GM18498 (cell line): ENCODE measurements at regions not wholly inside any gene's neighbourhood (a gene's known extent, or its start where the extent isn't known, plus 50 kb on each side); places are given as distances from the start of the nearest gene placed in this dataset.
"Not testable (repeated sequence)": the region's sequence is repeated elsewhere in the genome, so short reads cannot be mapped to it uniquely, and the experiment has no call there.

Experiments
- ATAC-seq: cut with Tn5 transposase; IDR thresholded peaks from one replicate; pipeline ENCODE4 v1.9.1; 2021; ENCODE audit warnings: mild to moderate bottlenecking, moderate library complexity; ENCODE audit not compliant: unreplicated experiment

- no peak for ATAC-seq
These were observed 106.0 kb downstream of the MEX3B start for GRCh38 chr15:81939604-81940440.

- no peak for ATAC-seq
These were observed 108.6 kb downstream of the MEX3B start for GRCh38 chr15:81937189-81937588.

GRCh38 chr15:81930582-81931369, 115.0 kb downstream of the MEX3B start:
- no peak for ATAC-seq

GRCh38 chr15:81929557-81929956, 116.3 kb downstream of the MEX3B start:
- no peak for ATAC-seq

DNA sequence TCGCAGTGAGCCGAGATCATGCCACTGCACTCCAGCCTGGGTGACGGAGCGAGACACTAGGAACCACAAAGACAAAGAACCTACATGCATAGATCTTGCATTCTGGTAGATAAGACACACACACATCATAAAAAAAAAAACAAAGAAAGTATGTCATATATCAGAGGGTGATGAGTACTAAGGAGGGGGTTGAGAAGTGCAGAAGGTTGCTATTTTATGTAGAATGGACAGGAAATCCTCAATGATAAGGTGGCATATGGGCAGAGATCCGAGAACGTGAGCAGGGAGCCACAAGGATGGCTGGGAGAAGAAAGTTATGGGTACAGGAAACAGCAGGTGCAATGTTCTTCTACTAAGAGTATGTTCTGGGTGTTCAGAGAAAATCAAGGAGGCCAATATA, 118.8 kb downstream of the MEX3B start:
- no peak for ATAC-seq

DNA sequence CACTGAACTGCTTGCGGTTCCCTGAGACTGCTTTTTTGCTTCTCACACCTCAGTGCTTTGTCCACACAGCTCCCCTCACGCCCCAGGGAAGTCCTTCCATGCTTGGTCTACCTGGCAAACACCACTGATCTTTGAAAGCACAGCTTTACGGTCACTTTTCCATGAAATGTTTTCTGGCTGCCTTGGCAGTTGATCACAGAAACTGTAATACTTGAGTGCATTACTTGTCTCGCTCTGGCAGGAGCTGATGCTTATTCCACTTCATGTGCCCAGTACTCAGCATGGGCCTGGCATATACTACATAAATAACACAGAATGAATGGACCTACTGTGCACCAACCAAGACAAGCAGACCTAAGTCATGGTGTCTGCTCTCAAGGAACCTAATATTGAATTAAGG, 121.1 kb downstream of the MEX3B start:
- no peak for ATAC-seq

DNA sequence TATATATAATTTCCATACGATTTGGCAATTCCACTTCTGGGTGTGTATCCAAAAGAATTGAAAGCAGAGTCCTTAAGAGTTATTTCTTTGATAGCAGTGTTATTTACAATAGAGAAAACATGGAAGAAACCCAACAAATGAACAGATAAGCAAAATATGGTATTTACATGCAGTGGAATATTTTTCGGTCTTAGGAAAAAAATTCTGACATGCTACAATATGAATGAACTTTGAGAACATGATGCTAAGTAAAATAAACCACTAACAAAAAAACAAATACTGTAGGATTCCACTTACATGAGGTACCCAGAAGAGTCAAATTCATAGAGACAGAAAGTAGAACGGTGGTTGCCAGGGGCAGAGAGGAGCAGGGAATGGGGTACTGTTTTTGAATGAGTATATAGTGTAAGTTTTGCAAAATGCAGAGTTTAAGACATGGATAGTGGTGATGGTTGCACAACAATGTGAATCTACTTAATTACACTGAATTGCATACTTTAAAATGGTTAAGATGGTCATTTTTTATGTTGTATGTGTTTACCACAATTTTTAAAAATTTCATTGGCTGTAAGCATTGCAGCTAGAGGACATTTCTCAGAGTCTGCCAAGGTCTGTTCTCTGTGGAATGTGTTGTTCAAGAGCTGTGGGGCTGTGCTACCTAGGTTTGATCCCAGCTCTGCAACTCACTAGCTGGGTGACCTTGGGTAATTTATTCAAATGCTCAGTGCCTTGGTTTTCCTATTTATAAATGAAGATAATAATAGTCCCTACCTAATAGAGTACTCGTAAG, 122.1 kb downstream of the MEX3B start:
- no peak for ATAC-seq

GRCh38 chr15:81922143-81922542, 123.7 kb downstream of the MEX3B start:
- no peak for ATAC-seq

DNA sequence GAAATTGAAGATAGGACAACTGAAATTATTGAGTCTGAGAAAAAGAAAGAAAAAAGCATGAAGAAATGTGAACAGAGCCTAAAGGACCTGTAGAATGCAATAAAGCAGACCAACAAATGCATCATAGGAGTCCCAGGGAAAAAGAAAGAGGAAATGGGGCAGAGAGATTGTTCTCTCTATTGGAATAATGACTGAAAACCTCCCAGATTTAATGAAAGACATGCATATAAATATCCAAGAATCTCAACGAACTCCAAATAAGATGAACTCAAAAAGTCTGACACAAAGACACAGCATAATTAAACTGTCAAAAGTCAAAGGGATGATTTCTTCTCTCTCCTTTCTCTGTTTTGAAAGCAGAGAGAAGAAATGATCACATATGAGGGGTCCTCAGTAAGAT, 124.7 kb downstream of the MEX3B start:
- no peak for ATAC-seq

GRCh38 chr15:81918767-81919166, 127.1 kb downstream of the MEX3B start:
- not testable (repeated sequence) for ATAC-seq

- ATAC-seq: no peak
These were observed 129.4 kb downstream of the MEX3B start for GRCh38 chr15:81916451-81916850.

DNA sequence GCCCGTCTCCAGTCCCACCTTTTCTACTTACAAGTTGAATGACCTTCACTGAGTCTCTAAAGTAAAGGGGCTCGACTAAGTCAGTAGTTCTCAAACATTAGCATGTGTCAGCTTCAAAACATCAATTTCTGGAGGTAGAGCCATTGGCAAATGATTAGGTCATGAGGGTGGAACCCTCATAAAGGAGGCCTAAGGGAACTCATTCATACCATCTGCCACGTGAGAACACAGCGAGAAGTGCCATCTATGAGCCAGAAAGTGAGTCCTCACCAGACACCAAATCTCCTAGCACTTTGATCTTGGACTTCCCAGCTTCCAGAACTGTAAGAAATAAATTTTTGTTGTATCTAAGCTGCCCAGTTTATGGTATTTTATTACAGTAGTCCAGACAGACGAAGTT, 129.8 kb downstream of the MEX3B start:
- no peak for ATAC-seq

- ATAC-seq: no peak
These were observed 131.0 kb downstream of the MEX3B start for GRCh38 chr15:81914734-81915256.

DNA sequence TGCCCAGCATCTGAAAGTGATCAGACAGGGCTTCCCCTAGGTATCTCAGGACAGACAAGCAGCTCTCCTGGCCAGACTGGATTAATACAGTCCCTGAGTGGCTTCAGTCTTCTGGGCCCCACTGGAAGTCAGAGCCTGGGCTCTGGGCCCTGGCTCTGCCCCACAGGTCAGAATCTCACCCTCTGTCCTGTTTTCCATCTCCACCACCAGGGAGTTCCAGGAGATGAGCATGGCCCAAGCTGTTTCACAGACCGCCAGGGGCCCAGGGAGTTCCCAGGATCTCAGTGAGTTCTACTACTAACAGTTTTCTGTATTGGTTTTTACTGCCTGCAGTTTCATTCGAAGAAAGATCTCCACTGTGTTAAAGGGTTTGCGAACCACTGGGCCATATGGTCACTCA, 131.5 kb downstream of the MEX3B start:
- no peak for ATAC-seq

- no peak for ATAC-seq
These were observed 134.5 kb downstream of the MEX3B start for GRCh38 chr15:81911022-81911971.

GRCh38 chr15:81910355-81911021, 135.3 kb downstream of the MEX3B start:
- ATAC-seq: no peak

DNA sequence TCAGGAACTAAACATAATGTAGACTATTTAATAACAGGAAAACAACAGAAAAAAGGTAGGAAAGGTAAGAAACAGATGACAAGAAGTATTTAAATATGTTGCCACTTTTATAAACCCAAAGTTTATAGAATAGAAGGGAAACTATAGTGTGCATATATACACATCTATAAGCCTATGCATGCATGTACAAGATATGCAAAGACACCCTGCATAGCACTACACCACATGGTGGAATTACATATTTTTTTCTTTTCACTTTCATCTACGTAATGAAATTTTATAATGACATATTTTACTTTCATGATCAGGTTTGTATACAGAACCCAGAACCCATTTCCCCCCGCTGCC, 136.8 kb downstream of the MEX3B start:
- no peak for ATAC-seq

DNA sequence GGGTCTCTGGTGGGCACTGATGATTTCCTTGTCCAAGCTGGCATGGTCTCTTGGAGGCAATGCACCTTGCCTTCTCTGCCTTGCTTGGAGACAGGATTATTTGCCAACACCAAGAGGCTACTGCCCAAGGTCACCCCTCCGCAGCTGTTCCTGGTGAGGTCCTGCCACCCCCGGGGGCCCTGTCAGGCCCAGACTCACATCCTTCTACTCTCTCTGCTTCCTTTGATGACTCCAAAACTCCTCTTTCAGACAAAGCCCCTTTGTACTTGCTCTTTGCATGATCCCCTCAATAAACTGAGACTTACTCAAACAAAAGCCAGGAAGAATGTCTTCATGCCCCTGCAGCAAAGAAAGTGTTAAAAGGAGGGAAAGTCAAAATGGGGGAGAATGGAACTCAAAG, 137.7 kb downstream of the MEX3B start:
- no peak for ATAC-seq

DNA sequence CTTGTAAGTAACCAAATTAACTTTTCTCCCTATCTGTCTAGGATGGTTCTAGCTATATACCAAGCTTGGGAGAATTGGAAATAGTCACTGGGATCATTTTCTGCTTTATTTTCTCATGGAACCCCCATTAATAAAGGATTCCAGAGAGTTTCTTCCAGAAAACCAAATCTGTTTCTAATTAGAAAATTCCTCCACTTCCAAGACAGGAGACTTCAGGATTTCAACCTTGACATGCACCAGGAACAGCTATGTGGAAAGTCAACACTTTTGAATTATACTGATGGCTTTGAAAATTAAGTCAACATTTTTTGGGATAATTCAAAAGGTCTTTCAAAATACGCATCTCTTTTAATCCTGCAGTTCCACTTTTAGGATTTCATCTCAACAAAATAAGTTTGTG, 138.3 kb downstream of the MEX3B start:
- no peak for ATAC-seq

- no peak for ATAC-seq
These were observed 139.9 kb downstream of the MEX3B start for GRCh38 chr15:81905889-81906288.
